IMR-90 (cell line): ENCODE measurements at regions not wholly inside any gene's neighbourhood (a gene's known extent, or its start where the extent isn't known, plus 50 kb on each side); places are given as distances from the start of the nearest gene placed in this dataset.

Experiments used
- ATAC-seq: fragments of 200-7000 bp; cut with Tn5 transposase; 2 replicates; pipeline ENCODE4 v1.9.1; 2020; ENCODE audit warnings: low read depth, mild to moderate bottlenecking, moderate library complexity
- BruUV-seq: library from RNA; stranded (reverse); fragments of 400-500 nt; replicated peaks from 2 replicates; lab custom pipeline; 2021; lab: Mats Ljungman, UMichigan
- CTCF ChIA-PET: fragments of 300-600 bp; formaldehyde crosslinking; extraction: SDS; loops from one replicate; lab custom pipeline; 2021; ENCODE audit warnings: antibody characterized with exemption; lab: Yijun Ruan, JAX
- POLR2A ChIA-PET: fragments of 300-600 bp; sonication (Branson Sonifier 250); formaldehyde crosslinking; loops from one replicate; lab custom pipeline; 2022; ENCODE audit warnings: antibody characterized with exemption; ENCODE audit not compliant: unreplicated experiment; lab: Charles Lee
- DNase-seq: peaks from one replicate; pipeline ENCODE4 v3.0.0; 2013
- H2AFZ ChIP-seq: replicated peaks from 2 replicates; pipeline ENCODE3; 2013; ENCODE audit warnings: low read length, mild to moderate bottlenecking; ENCODE audit not compliant: poor library complexity
- H2AK5ac ChIP-seq: 2 replicates; pipeline ENCODE4 v1.6.1; 2013; ENCODE audit warnings: low read depth, low read length, inconsistent platforms
- H2AK9ac ChIP-seq: replicated peaks from 2 replicates; pipeline ENCODE3; 2013; ENCODE audit warnings: mild to moderate bottlenecking, low read depth, low read length, moderate library complexity; ENCODE audit not compliant: poor library complexity
- H2BK120ac ChIP-seq: 2 replicates; pipeline ENCODE4 v1.6.1; 2013; ENCODE audit warnings: low read depth, low read length, inconsistent platforms
- H2BK15ac ChIP-seq: 3 replicates; pipeline ENCODE4 v1.6.1; 2013; ENCODE audit warnings: low read depth, low read length, inconsistent platforms
- H2BK20ac ChIP-seq: 2 replicates; pipeline ENCODE4 v1.6.1; 2013; ENCODE audit warnings: low read depth, mild to moderate bottlenecking, inconsistent platforms, low read length, moderate library complexity
- H2BK5ac ChIP-seq: 2 replicates; pipeline ENCODE4 v1.6.1; 2013; ENCODE audit warnings: mild to moderate bottlenecking, low read depth, low read length, inconsistent platforms; ENCODE audit not compliant: poor library complexity, severe bottlenecking
- H3K14ac ChIP-seq: replicated peaks from 2 replicates; pipeline ENCODE4 v1.6.1; 2013; ENCODE audit warnings: low read depth, low read length, inconsistent platforms
- H3K18ac ChIP-seq: 2 replicates; pipeline ENCODE4 v1.6.1; 2013; ENCODE audit warnings: low read depth, low read length, control low read depth
- H3K23ac ChIP-seq: 2 replicates; pipeline ENCODE4 v1.6.1; 2013; ENCODE audit warnings: low read depth, low read length, inconsistent platforms
- H3K27ac ChIP-seq: 2 replicates; pipeline ENCODE4 v1.5.1; 2013; ENCODE audit warnings: mild to moderate bottlenecking, control low read depth, low read length; ENCODE audit not compliant: insufficient read depth
- H3K27me3 ChIP-seq: 2 replicates; pipeline ENCODE4 v1.6.1; 2013; ENCODE audit warnings: low read length; ENCODE audit not compliant: control insufficient read depth, insufficient read depth
- H3K36me3 ChIP-seq: 2 replicates; pipeline ENCODE4 v1.6.1; 2013; ENCODE audit warnings: low read length, mixed read lengths; ENCODE audit not compliant: control insufficient read depth, insufficient read depth
- H3K4ac ChIP-seq: 2 replicates; pipeline ENCODE4 v1.6.1; 2013; ENCODE audit warnings: low read depth, low read length, inconsistent platforms
- H3K4me1 ChIP-seq: 2 replicates; pipeline ENCODE4 v1.6.1; 2013; ENCODE audit warnings: low read length, mixed read lengths; ENCODE audit not compliant: control insufficient read depth, insufficient read depth
- H3K4me2 ChIP-seq: 2 replicates; pipeline ENCODE4 v1.6.1; 2013; ENCODE audit warnings: low read depth, mild to moderate bottlenecking, control low read depth, low read length, moderate library complexity
- H3K4me3 ChIP-seq: 2 replicates; pipeline ENCODE4 v1.5.1; 2013; ENCODE audit warnings: low read depth, mild to moderate bottlenecking, control low read depth, low read length, moderate library complexity; ENCODE audit not compliant: insufficient read depth
- H3K56ac ChIP-seq: 2 replicates; pipeline ENCODE4 v1.6.1; 2013; ENCODE audit warnings: low read length, inconsistent platforms; ENCODE audit not compliant: insufficient read depth; ENCODE audit errors: extremely low read depth
- H3K79me1 ChIP-seq, 2 experiments: 2 replicates each; pipeline ENCODE4 v1.6.1; 2013; ENCODE audit warnings: low read length in 2 of 2, inconsistent platforms in 1 of 2, low read depth in 1 of 2
- H3K9ac ChIP-seq: 2 replicates; pipeline ENCODE4 v1.6.1; 2013; ENCODE audit warnings: low read depth, low read length, control low read depth
- H3K9me1 ChIP-seq: 2 replicates; pipeline ENCODE4 v1.6.1; 2013; ENCODE audit warnings: low read length, inconsistent platforms; ENCODE audit not compliant: insufficient read depth
- H3K9me3 ChIP-seq: 2 replicates; pipeline ENCODE4 v1.6.1; 2013; ENCODE audit warnings: low read length; ENCODE audit not compliant: control insufficient read depth, insufficient read depth
- H4K20me1 ChIP-seq: 2 replicates; pipeline ENCODE4 v1.6.1; 2013; ENCODE audit warnings: low read length, inconsistent platforms; ENCODE audit not compliant: insufficient read depth
- H4K5ac ChIP-seq: 2 replicates; pipeline ENCODE4 v1.6.1; 2013; ENCODE audit warnings: mild to moderate bottlenecking, low read depth, low read length, control low read depth
- H4K8ac ChIP-seq, 2 experiments: 2 replicates each; pipeline ENCODE4 v1.6.1; 2013; ENCODE audit warnings: low read depth in 2 of 2, low read length in 2 of 2, control low read depth in 1 of 2, inconsistent platforms in 1 of 2
- H4K91ac ChIP-seq: 2 replicates; pipeline ENCODE4 v1.6.1; 2013; ENCODE audit warnings: low read depth, low read length, inconsistent platforms; ENCODE audit not compliant: insufficient read depth
- BHLHE40 ChIP-seq: fragments of 150-350 bp; IDR thresholded peaks from 2 replicates; pipeline ENCODE4 v1.6.1; 2016; ENCODE audit warnings: mild to moderate bottlenecking, low read depth, low read length
- CEBPB ChIP-seq: IDR thresholded peaks from 2 replicates; pipeline ENCODE4 v1.6.1; 2012; ENCODE audit warnings: low read depth, low read length, improper control_type of control experiment
- CHD1 ChIP-seq: IDR thresholded peaks from 2 replicates; pipeline ENCODE4 v1.6.1; 2012; ENCODE audit warnings: low read depth, low read length, improper control_type of control experiment
- FOS ChIP-seq: fragments of 150-350 bp; IDR thresholded peaks from 2 replicates; pipeline ENCODE4 v1.6.1; 2016; ENCODE audit warnings: low read depth, low read length
- MAFK ChIP-seq: IDR thresholded peaks from 2 replicates; pipeline ENCODE4 v1.6.1; 2012; ENCODE audit warnings: low read depth, low read length, improper control_type of control experiment
- MAZ ChIP-seq: IDR thresholded peaks from 2 replicates; pipeline ENCODE4 v1.6.1; 2012; ENCODE audit warnings: low read depth, mild to moderate bottlenecking, low read length, improper control_type of control experiment, moderate library complexity, borderline replicate concordance
- MXI1 ChIP-seq: IDR thresholded peaks from 2 replicates; pipeline ENCODE4 v1.6.1; 2012; ENCODE audit warnings: low read depth, mild to moderate bottlenecking, low read length, moderate library complexity, borderline replicate concordance
- NFE2L2 ChIP-seq: fragments of 150-350 bp; IDR thresholded peaks from 2 replicates; pipeline ENCODE4 v1.6.1; 2016; ENCODE audit warnings: low read depth, mild to moderate bottlenecking, low read length
- POLR2A ChIP-seq: IDR thresholded peaks from 2 replicates; pipeline ENCODE4 v1.6.1; 2012; ENCODE audit warnings: mild to moderate bottlenecking, low read depth, low read length
- RAD21 ChIP-seq: IDR thresholded peaks from 2 replicates; pipeline ENCODE4 v1.6.1; 2012; ENCODE audit warnings: low read length, improper control_type of control experiment
- RCOR1 ChIP-seq: IDR thresholded peaks from 2 replicates; pipeline ENCODE4 v1.6.1; 2012; ENCODE audit warnings: mild to moderate bottlenecking, low read length, improper control_type of control experiment; ENCODE audit not compliant: insufficient replicate concordance
- RFX5 ChIP-seq: IDR thresholded peaks from 2 replicates; pipeline ENCODE4 v1.8.0; 2012; ENCODE audit warnings: low read depth, mild to moderate bottlenecking, low read length, moderate library complexity
- SMC3 ChIP-seq: fragments of 150-350 bp; IDR thresholded peaks from 2 replicates; pipeline ENCODE4 v1.6.1; 2016; ENCODE audit warnings: low read depth, mild to moderate bottlenecking, antibody characterized with exemption, low read length, moderate library complexity
- WGBS, 2 experiments: methylation state at CpG; one replicate each; pipeline versions ENCODE4 v1.1.5 to v1.1.7; 2013; ENCODE audit warnings: missing lambda C conversion rate in 2 of 2; ENCODE audit not compliant: insufficient read length in 1 of 2; ENCODE audit errors: extremely low coverage in 2 of 2; 5-methylcytosine and 5-hydroxymethylcytosine counted together
- dilution Hi-C: fragments of 300-500 bp; cut with HindIII; formaldehyde crosslinking; loops from one replicate; pipeline ENCODE4 v1.14.3; 2018; ENCODE audit warnings: low sequenced_read_pairs; ENCODE audit not compliant: unreplicated experiment
- in situ Hi-C: fragments of 300-500 bp; cut with MboI; formaldehyde crosslinking; loops from 3 replicates; pipeline ENCODE4 v1.14.3; 2019; ENCODE audit warnings: low sequenced_read_pairs, inconsistent platforms, mixed read lengths
- intact Hi-C: fragments of 100-400 bp; cut with micrococcal nuclease; formaldehyde crosslinking; loops from 2 replicates; pipeline ENCODE4 v1.10.0; 2022
- TF ChIP-seq, protein P1 (sequence below): conservative IDR thresholded peaks from 2 replicates; pipeline ENCODE4 v1.5.1; 2012; ENCODE audit warnings: mild to moderate bottlenecking, low read depth, low read length, improper control_type of control experiment
- TF ChIP-seq, protein P2 (sequence below): fragments of 150-350 bp; IDR thresholded peaks from 2 replicates; pipeline ENCODE4 v1.6.1; 2017; ENCODE audit warnings: mild to moderate bottlenecking, antibody characterized with exemption, low read length, low read depth
- TF ChIP-seq, protein P3 (sequence below): fragments of 150-350 bp; IDR thresholded peaks from 2 replicates; pipeline ENCODE4 v1.6.1; 2016; ENCODE audit warnings: low read depth, mild to moderate bottlenecking, low read length, moderate library complexity, borderline replicate concordance

DNA sequence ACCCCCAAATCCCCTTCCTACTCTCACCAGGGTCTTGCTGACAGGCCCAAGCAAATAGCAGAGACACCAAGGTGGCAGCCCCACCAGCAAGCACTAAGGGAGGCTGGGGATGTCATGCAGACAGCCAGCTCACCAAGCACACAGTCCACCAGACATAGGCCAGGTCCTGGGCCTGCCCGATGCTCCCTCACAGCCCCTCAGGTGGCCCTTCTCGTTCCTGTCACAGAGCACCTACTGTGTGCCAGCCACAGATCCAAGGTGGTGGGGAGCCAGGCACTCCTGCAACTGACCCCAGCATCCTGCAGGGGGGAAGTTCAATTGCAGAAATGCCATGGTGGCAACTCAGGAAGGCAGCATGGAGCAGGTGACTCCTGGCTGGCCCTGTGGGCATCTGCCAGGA is 60.5 kb upstream of the PNMA1 start:
- Histone ChIP-seq H3K36me3 (no peaks in the 10 kb centered on the region), H3K9ac (no peak overlapping the region), H3K4ac (no peak overlapping the region), H2BK20ac (no peak overlapping the region), H2AFZ (no peak overlapping the region), H3K4me2 (no peak overlapping the region), H4K8ac (no peak overlapping the region), H2BK15ac (no peak overlapping the region), H3K56ac (no peak overlapping the region), H3K4me3 (no peak overlapping the region), H3K23ac (no peak overlapping the region), H3K4me1 (peaks cover 17% of the 10 kb centered on the region), H3K18ac (no peak overlapping the region), H4K20me1 (peaks cover 89% of the 10 kb centered on the region), H3K27me3 (no peaks in the 10 kb centered on the region), H4K91ac (no peak overlapping the region), H3K79me1 (peaks cover 34 to 88% of the 10 kb centered on the region in 2 experiments), H3K9me3 (no peaks in the 10 kb centered on the region), H2AK9ac (no peak overlapping the region), H2BK120ac (no peak overlapping the region), H3K27ac (no peak overlapping the region), H2BK5ac (no peak overlapping the region), H3K14ac (no peak overlapping the region), H4K5ac (no peak overlapping the region), H2AK5ac (no peak overlapping the region), H3K9me1 (peaks cover 47% of the 10 kb centered on the region)
- BruUV-seq, result no TSS peak
- ATAC-seq, result no peak
- 67% methylated on average over 1 of the region's 2 CpGs; no CpG with 5 or more reads in 1 of the 2 experiments for WGBS, 2 experiments
- no peak for DNase-seq
- intact Hi-C loops (no loop called here), dilution Hi-C loops (no loop called here), in situ Hi-C loops (no loop called here)
- CTCF ChIA-PET, result no interaction called here
- POLR2A ChIA-PET, result no interaction called here
- TF ChIP-seq MXI1 (no peak), RFX5 (no peak), RCOR1 (no peak), FOS (no peak), MAFK (no peak), NFE2L2 (no peak), CHD1 (no peak), RAD21 (no peak), MAZ (no peak), SMC3 (no peak), BHLHE40 (no peak), CEBPB (no peak), POLR2A (no peak)
- TF ChIP-seq, protein P1, sequence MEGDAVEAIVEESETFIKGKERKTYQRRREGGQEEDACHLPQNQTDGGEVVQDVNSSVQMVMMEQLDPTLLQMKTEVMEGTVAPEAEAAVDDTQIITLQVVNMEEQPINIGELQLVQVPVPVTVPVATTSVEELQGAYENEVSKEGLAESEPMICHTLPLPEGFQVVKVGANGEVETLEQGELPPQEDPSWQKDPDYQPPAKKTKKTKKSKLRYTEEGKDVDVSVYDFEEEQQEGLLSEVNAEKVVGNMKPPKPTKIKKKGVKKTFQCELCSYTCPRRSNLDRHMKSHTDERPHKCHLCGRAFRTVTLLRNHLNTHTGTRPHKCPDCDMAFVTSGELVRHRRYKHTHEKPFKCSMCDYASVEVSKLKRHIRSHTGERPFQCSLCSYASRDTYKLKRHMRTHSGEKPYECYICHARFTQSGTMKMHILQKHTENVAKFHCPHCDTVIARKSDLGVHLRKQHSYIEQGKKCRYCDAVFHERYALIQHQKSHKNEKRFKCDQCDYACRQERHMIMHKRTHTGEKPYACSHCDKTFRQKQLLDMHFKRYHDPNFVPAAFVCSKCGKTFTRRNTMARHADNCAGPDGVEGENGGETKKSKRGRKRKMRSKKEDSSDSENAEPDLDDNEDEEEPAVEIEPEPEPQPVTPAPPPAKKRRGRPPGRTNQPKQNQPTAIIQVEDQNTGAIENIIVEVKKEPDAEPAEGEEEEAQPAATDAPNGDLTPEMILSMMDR, result no peak
- TF ChIP-seq, protein P2, sequence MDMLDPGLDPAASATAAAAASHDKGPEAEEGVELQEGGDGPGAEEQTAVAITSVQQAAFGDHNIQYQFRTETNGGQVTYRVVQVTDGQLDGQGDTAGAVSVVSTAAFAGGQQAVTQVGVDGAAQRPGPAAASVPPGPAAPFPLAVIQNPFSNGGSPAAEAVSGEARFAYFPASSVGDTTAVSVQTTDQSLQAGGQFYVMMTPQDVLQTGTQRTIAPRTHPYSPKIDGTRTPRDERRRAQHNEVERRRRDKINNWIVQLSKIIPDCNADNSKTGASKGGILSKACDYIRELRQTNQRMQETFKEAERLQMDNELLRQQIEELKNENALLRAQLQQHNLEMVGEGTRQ, result no peak
- TF ChIP-seq, protein P3, sequence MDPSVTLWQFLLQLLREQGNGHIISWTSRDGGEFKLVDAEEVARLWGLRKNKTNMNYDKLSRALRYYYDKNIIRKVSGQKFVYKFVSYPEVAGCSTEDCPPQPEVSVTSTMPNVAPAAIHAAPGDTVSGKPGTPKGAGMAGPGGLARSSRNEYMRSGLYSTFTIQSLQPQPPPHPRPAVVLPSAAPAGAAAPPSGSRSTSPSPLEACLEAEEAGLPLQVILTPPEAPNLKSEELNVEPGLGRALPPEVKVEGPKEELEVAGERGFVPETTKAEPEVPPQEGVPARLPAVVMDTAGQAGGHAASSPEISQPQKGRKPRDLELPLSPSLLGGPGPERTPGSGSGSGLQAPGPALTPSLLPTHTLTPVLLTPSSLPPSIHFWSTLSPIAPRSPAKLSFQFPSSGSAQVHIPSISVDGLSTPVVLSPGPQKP, result no peak
